Fibroblast of skin of scalp (primary cell): ENCODE measurements at regions not wholly inside any gene's neighbourhood (a gene's known extent, or its start where the extent isn't known, plus 50 kb on each side); places are given as distances from the start of the nearest gene placed in this dataset.

Experiments
- DNase-seq: peaks from one replicate; pipeline ENCODE4 v3.0.0-alpha.2; 2013

DNA sequence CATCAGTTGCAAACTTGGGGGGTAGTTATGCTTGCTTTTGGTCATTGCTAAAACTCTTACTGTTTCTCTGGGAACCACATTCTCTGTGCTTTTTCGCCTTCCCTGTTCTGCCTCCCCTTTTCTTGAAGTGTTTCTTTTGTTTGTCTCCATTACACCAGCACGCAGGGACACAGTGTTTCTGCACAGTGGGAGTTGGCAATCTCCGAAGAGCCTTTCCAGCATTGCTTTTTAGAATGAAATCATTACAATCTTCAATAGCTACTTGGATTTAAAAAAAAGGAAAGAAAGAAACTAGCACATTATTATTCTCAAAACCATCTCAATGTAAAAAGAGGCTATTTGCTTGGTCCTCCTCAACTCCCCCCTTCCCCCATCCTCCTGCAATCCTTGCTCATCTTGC, 536.7 kb upstream of the MMS22L start:
- DNase-seq: no peak

DNA sequence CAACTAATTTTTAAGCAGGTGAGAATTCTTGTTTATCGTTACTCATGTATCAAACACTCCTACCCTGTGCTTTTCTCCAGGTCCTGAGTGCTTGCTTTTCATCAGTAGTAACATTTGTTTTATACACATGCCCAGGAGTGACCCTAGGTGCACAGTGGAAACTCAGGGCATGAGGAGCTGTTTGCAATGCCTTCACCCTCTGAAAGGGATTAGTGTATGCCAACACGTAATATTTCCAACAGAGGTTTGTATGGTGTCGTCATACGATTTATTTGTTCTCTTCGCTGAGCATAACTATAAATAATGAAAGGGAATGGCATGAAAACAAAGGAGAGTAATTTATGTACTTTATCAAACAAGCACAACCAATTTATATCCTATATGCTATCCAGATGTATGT, 537.4 kb upstream of the MMS22L start:
- DNase-seq: no peak

DNA sequence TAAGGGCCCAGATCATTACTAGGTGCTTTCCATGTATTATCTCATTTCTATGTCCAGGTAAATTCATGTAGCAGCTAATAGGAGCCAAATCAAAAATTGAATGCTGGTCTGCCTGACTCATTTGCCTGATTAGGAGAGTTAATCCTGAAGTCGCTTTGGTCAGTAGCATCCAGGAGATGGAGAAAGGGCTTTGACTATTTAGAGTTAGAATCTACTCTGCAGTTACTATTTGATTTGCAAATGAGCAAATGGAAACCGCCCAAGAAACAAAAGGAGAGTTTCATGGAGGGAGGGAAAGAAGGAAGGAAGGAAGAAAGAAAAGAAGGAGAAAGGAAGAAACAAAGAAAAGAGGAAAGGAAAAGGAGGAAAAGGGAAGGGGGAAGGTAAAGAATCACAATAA, 539.6 kb upstream of the MMS22L start:
- DNase-seq: no peak

DNA sequence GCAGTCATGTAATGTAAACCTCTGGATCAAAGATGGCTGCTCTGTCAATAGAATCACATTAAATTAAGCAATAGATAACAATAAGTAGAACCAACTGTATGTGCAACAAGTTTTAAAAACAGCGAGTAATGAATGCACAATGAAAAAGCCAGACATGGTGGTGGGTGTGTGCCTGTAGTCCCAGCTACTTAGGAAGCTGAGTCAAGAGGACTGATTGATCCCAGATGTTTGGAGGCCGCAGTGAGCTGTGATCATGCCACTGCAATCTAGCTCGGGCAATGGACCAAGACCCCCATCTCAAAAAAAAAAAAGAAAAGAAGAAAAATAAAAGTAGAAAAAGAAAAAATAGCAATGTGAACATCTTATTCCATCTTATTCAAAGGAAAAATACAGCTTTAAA, 558.7 kb upstream of the MMS22L start:
- DNase-seq: peak; percentile 90

DNA sequence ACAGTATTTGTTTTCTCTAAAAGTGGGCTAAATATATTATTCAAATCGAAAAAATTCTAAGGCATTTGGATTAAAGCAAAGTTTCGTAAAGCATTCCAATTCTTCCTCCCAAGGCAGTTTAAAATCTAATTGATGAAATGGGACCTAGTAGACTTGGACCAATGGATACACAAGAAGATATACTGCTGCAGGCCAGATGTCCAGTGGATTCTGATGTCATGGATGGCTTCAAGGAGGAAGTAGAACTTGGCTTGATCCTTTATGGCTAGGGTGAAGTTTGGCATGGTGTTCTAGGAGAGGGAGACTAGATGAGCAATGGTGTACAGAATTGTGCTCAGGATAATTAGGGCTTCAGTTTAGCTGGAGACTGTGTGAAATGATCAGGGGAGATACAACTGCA, 559.5 kb upstream of the MMS22L start:
- no peak for DNase-seq

DNA sequence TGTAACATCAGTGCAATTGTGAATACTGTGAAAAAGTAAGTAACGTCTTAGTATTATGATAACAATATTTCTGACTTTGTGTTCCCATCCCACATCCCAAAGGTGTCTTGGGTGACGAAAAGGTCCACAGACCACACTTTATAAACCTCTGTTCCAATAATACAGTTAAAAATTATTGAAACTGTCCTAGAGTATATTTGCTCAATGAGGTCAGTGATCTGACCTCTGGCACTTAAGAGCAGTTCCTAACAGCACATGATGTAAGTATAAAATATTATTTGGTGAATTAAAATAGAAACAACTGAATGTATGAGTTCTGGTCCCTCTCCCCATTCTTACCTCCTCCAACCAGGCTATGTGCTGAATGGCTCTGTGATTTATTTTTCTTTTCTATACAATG, 566.4 kb upstream of the MMS22L start:
- DNase-seq: no peak

DNA sequence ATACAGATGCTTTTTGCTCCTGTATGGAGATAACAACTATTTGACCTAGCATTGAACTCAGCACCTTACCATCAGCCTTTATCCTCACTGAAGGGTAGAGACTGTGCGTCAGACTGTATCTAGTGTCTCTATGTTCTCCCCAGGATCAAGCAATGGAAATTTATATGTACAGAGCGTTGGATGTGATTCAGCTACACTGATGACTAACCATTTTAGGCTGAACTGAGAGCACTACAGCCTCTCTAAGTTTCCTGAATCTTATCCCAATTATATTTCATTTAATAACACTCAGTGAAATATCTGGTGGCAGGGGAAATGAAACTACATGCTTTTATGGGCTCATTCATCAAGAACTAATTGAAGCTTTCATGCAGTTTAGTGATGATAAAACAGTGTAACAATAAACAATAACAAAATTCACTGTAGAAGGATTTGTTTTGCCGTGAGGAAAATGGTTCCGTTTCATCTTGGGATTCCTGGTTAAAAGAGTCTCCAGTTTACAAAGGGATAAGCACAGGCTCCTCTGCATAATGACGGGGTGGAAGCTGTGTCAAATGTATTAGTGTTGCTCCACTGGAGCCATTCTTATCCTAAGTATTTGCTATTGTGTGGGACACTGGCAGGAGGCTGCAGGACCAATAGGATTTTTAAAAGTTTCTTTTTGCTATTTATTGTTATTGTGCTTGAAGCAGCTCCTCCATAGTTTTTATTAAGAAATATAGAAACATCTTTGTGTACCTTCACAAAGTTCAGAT, 567.6 kb upstream of the MMS22L start:
- peak; percentile 49 for DNase-seq

DNA sequence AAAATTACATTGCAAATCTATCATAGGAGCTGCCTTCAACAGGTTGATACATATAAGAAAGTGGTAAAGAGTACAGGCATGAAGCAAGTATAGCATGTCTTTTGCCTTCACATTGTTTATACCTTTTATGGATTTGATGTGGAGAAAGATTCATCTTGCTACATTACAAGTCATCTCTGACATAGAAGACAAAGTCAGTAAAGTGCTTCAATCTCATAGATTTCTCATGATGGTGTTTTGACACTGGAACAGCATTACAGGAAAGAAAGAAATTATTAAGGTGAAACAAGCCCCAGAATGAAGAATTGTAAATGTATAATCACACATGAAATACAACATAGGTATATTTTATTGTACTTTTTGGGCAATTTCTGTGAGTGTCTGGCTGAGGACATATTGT, 580.7 kb upstream of the MMS22L start:
- no peak for DNase-seq

DNA sequence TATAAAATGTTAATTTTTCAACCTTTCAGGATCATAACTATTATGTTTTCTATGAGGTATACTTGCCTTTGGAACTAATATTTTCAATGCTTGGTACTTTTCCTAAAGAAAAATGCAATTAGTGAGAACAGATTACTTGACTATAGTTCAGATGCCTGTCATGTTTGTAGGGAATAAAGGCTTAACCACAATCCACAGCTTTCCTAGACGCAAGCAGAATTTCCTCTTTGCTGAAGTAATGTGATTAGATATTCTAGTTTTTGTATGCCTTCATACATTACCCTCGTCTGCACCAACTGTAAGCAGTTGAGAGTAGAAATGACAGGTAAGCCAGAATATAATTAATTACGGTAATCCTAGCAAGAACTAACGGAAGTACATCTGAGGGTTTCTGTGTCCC, 581.4 kb upstream of the MMS22L start:
- no peak for DNase-seq

DNA sequence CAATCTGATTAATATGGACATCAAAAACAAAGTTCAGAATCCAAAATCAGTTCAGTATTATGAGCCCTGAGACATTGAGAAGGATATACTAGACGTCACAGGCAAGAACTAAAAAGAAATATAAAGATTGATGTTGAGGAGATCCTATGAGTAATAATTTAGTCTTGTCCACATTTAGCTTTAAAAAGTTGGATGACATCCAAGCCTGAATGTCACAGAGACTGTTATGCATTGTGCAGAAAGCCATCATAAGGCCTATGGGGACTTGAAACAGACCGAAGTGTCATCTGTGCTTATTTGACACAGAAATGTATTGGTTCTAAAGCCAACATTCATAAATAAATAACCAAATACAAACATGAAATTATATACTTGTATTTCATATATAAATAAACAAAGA, 581.8 kb upstream of the MMS22L start:
- DNase-seq: peak; percentile 63

DNA sequence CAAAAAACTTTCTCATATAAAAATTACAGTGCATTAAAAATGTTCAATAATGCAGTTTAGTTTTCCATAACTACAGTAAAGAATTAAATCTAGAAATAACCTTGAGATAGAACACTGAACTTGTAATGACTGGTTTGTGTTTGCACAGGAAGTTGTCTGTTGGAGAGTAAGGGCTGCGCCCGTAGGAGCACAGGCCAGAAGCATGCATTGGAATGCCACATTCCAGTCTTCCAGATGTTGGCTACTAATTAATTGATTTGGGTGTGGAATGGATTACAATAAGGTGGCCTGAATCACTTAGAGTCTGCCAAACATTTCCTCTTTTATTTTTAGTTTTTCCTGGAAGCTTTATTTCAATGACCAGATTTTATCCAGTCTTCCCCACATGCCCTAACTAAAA, 582.6 kb upstream of the MMS22L start:
- DNase-seq: no peak

DNA sequence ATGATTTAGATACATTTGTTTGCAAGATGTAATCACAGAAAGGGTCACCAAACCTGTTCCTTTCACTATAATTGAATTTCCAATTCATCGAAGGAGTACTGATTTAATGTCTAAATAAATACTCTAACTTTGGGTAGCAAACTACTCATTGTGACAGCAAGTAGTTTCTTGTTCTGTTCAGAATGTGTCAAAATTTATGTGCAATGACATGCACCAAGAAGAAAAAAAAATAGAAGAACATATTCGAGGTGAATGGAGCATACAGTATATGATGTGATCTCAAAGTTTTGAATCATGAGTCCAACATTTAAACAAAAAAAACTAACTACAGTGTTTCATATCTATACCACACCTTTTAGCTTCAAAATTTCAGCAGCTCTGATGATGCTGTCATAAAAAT, 583.6 kb upstream of the MMS22L start:
- no peak for DNase-seq

DNA sequence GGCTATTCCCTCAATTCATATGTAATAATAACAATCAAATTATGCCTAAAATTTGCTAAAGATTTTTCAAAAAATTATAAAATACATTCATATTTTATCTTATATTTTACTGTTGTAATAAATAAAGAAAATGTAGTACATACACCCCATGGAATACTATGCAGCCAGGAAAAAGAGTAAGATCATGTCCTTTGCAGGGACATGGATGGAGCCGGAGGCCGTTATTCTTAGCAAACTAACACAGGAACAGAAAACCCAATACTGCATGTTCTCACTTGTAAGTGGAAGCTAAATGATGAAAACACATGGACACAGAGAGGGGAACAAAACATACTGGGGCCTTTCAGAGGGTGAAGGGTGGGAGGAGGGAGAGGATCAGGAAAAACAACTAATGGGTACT, 584.2 kb upstream of the MMS22L start:
- DNase-seq: no peak

DNA sequence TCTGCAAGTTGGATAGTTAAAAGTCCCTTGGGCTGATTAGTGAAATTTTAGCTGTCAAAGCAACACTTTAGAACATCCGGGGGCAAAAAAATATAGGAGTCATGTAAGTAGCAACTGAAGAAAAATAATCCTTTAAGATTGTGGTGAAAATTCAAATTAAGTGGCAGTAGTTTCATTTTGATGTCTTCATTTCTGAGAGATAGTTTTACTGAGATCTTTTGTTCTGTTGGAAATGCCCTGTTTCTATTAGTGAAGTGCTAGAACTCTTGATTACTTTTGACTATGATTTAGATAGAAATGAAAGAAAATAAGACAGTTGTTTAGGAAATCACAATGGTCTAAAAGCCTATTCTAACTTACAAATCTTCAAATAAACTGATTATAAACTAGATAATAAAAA, 587.3 kb upstream of the MMS22L start:
- no peak for DNase-seq

DNA sequence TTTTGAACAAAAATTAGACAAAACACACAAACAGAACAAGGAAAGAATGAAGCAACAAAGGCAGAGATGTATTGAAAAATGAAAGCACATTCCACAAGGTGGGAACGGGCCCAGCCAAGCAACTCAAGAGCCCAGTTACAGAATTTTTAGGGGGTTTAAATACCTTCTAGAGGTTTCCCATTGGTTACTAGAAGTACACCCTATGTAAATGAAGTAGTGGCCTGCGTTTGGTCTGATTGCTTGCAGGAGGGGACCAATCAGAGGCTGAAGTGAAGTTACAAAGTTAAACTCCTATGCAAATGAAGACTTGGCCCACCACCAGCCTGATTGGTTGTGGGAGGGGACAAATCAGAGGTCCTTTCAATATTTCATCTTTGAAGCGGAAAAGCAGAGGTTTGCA, 593.7 kb upstream of the MMS22L start:
- no peak for DNase-seq

DNA sequence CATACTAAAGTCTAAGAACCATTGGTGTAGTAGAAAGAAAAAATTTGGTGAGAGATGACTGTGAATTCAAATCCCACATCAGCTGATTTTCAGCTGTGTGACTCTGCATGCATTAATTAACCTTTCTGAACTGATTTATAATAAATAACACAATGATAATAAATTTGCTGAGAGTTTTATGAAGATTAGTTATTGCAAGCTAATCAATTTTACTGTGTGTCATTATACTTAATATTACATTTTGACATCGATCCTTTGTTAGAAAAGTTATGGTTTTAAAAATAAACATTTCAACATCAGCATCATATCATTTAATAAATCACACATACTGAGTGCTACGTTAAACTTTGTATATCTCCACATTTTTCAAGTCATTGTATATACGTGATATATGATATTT, 599.7 kb upstream of the MMS22L start:
- no peak for DNase-seq

DNA sequence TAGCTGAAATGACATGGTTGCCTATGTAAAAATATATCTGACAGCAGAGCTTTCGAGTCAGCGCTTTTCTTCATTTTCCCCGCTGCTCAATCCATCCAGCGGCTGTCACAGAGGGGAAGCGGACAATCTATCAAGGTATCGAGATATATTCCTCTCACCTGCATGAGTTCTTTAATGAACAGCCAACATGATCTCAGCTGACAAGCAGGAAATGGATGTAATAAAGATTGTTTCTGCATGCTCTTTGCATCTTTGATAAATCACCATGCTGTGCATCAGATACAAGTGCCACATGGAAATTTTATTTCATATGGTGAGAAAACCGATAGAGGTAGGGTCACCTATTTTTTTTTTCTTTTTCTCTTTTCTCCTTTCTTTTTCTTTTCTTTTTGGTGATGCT, 602.3 kb upstream of the MMS22L start:
- no peak for DNase-seq

DNA sequence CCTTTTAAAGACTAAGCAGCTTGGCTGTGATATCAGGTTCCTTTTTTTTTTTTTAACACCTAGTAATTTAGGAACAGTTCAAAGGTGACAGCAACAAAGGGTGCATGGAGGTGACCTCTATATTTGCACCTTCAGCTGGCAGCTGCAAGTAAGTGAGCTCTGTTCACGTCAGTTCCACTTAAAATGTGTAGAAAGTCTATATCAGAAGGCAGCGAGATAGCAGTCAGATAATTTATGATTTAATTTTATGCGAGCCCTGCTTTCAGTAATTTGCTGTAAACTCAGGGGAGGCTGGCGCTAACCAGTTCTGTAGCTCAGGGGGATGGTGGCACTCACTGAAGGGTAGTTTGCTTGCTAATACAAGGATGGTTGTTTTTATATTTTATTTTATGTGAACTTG, 602.8 kb upstream of the MMS22L start:
- no peak for DNase-seq

DNA sequence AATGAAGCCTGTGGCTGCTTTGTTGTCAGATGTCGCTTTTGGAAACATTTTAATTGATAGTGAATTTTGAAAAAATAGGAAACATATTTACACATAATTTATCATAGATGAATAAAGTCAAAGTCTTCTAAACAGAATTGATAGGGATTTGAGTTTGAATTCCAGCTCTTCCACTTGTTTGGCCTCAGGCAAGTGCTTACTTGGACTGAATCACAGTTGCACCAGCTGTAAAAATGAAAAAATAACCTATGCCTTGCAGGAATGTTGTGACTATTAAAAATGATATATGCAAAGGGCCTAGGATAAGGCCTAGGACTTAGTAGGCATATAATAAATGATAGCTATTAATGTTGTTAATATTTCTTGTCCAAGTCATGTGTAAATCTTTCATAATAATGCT, 618.5 kb upstream of the MMS22L start:
- no peak for DNase-seq

DNA sequence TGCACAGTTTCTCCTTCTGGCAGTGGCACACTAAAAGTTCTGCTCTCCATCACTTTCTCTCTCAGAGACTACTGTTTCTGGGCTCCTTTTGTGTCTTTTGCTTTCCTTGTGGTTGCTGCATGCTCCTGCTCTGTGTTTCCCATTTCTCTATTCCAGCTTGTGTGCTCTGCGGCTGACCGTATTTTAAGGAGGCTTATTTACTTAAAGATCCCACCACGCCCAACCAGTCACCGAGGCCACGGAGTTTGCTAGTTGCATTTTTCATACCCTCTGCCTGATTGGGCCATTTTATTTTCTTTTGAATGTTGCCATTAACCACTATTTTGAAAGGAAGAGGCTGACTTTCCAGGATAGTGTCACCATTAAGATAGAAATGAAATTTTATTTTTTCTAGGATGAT, 626.4 kb upstream of the MMS22L start:
- DNase-seq: no peak

DNA sequence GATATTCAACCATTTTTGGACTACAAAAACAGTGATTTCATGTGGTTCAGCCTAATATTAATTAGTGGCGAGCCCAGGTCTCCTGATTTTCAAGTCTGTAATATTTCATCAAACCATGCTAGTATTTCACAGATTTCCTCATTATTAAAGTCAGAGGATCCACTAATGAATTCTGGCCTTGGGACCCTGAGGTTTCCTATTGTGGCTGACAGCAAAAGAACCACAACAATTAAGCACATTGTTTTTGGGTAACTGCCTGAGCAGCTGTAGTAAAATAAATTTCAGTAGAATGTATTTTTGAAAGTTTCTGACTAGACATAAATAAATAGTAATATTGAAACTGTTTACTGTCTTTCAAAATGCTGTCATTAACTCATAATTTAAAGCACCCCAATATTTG, 630.7 kb upstream of the MMS22L start:
- DNase-seq: no peak

DNA sequence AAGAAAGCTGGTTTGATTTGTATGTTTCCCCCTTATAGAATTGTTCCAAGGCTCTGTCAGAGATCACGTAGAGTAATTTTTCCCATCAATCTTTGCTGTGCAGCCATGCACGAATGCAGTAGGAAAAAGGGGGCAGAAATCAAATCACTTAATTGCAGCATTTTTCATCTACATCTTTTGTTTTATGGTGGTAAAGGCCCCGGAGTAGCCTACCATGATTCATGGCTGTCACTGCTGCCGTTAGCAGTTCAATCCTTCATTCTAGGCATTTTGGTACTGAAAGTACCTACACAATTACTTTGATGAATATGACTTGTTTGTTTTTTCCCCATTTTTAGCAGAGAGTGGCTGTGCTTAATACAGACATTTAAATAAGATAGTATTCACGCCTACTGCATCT, 631.9 kb upstream of the MMS22L start:
- DNase-seq: no peak

DNA sequence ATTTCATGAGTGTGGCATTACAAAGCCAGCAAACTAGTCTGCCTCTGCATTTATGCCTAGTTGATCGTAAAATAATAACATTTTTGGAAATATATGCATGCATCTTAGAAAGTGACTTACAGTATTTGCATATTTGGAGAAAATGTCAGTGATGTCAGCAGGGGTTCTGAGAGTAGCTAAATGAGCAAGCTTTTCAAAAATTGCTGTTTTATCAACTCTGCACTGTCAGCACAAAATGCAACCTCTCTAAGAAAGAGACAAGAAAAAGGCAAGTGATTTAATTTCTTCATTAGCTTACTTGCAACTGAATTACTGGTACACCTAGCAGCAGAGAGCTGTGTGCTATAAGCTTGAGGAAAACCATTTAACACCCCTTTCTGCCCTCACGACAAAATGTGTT, 632.5 kb upstream of the MMS22L start:
- DNase-seq: no peak

DNA sequence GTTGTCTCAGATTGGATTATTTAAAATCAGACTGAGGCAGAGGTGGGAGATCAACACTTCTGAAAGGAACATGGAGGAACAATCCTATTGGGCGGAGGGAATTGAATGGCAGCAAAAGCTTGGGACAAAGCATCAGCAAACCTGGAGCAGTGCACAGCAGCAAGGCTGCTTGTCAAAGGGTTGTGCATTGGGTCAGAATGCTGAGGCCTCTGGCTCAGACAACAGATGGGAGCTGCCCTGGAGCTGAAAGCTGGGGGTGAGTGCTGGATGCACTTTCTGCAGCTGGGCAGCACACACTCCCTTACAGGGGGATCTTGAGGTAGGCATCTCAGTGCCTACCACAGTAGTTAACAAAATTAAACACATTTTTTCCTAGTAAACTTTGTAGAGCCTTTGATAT, 634.4 kb upstream of the MMS22L start:
- DNase-seq: no peak

DNA sequence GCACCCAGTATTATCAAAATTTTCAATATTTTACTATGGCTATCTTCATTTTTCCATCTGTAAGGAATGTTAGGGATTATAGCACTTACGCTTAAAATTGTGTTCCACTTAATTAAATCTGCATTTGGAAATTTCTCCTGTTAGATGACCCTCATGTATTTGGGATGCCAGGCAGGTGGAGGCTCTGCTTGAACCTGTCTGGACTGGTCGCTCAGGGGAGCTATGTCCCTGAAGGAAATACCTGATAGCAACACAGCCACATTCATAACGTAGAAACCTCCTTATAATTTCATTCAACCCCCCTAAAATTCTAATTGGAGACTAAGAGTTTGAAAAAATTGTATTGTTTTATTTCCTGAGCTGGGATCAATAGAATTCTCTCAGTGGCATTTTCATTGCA, 636.0 kb upstream of the MMS22L start:
- no peak for DNase-seq
